Liver (tissue), 8 donors: ENCODE measurements at regions not wholly inside any gene's neighbourhood (a gene's known extent, or its start where the extent isn't known, plus 50 kb on each side); places are given as distances from the start of the nearest gene placed in this dataset.

Experiments used
- DNase-seq: peaks from one replicate; pipeline ENCODE4 v3.0.0-alpha.2; 2017; ENCODE audit warnings: low spot score
- H3K27ac ChIP-seq, 2 donors: one replicate each; pipeline ENCODE4 v1.7.0; 2013; ENCODE audit warnings: inconsistent platforms in 2 of 2, low read length in 2 of 2, control low read depth in 1 of 2, low read depth in 1 of 2, mild to moderate bottlenecking in 1 of 2
- H3K27me3 ChIP-seq, 4 donors: one replicate each; pipeline versions ENCODE4 v1.6.1 to v1.7.0; 2013; ENCODE audit warnings: low read length in 3 of 4, inconsistent platforms in 1 of 4, mild to moderate bottlenecking in 1 of 4, moderate library complexity in 1 of 4; ENCODE audit not compliant: control insufficient read depth in 4 of 4, insufficient read depth in 4 of 4
- H3K36me3 ChIP-seq, 4 donors: one replicate each; pipeline versions ENCODE4 v1.6.1 to v1.7.0; 2013; ENCODE audit warnings: low read length in 3 of 4, mild to moderate bottlenecking in 3 of 4, low read depth in 1 of 4, moderate library complexity in 1 of 4; ENCODE audit not compliant: control insufficient read depth in 4 of 4, insufficient read depth in 3 of 4
- H3K4me1 ChIP-seq, 4 donors: one replicate each; pipeline versions ENCODE4 v1.6.1 to v1.7.0; 2013; ENCODE audit warnings: low read length in 3 of 4, mild to moderate bottlenecking in 3 of 4, moderate library complexity in 1 of 4; ENCODE audit not compliant: control insufficient read depth in 4 of 4, insufficient read depth in 4 of 4
- H3K4me3 ChIP-seq, 3 donors: one replicate each; pipeline versions ENCODE4 v1.6.1 to v1.7.0; 2013; ENCODE audit warnings: low read length in 3 of 3, control low read depth in 1 of 3, low read depth in 1 of 3, mild to moderate bottlenecking in 1 of 3
- H3K9ac ChIP-seq, 2 donors: one replicate each; pipeline ENCODE4 v1.7.0; 2013; ENCODE audit warnings: low read length in 2 of 2, mild to moderate bottlenecking in 2 of 2, moderate library complexity in 2 of 2, control low read depth in 1 of 2, low read depth in 1 of 2
- H3K9me3 ChIP-seq, 4 donors: one replicate each; pipeline versions ENCODE4 v1.6.1 to v1.7.0; 2013; ENCODE audit warnings: low read length in 3 of 4; ENCODE audit not compliant: control insufficient read depth in 4 of 4
- EGR1 ChIP-seq, 2 donors: IDR thresholded peaks; 2 replicates each; pipeline ENCODE4 v1.6.1; 2016 to 2018; ENCODE audit warnings: antibody characterized with exemption in 2 of 2, low read depth in 2 of 2
- FOXA1 ChIP-seq: IDR thresholded peaks from 2 replicates; pipeline ENCODE4 v1.6.1; 2016; ENCODE audit warnings: antibody characterized with exemption
- FOXA2 ChIP-seq: IDR thresholded peaks from 2 replicates; pipeline ENCODE4 v1.6.1; 2016; ENCODE audit warnings: antibody characterized with exemption
- GABPA ChIP-seq, 2 donors: IDR thresholded peaks in 1 of 2; conservative IDR thresholded peaks in 1 of 2; 2 replicates each; pipeline ENCODE4 v1.6.1; 2016; ENCODE audit warnings: antibody characterized with exemption in 2 of 2, mild to moderate bottlenecking in 1 of 2, moderate library complexity in 1 of 2
- HNF4A ChIP-seq, 2 donors: conservative IDR thresholded peaks; 2 replicates each; pipeline ENCODE4 v1.6.1; 2016; ENCODE audit warnings: antibody characterized with exemption in 2 of 2, mild to moderate bottlenecking in 2 of 2
- HNF4G ChIP-seq: IDR thresholded peaks from 2 replicates; pipeline ENCODE4 v1.6.1; 2016; ENCODE audit warnings: antibody characterized with exemption
- JUND ChIP-seq, 2 donors: IDR thresholded peaks; 2 replicates each; pipeline ENCODE4 v1.6.1; 2016; ENCODE audit warnings: antibody characterized with exemption in 2 of 2
- NR2F2 ChIP-seq: IDR thresholded peaks from 2 replicates; pipeline ENCODE4 v1.6.1; 2016; ENCODE audit warnings: antibody characterized with exemption
- RAD21 ChIP-seq, 2 donors: IDR thresholded peaks; 2 replicates each; pipeline ENCODE4 v1.6.1; 2016; ENCODE audit warnings: antibody characterized with exemption in 2 of 2, mild to moderate bottlenecking in 2 of 2
- RXRA ChIP-seq, 2 donors: IDR thresholded peaks; 2 replicates each; pipeline ENCODE4 v1.6.1; 2017 to 2018; ENCODE audit warnings: antibody characterized with exemption in 2 of 2, mild to moderate bottlenecking in 1 of 2
- SP1 ChIP-seq: IDR thresholded peaks from 2 replicates; pipeline ENCODE4 v1.6.1; 2018; ENCODE audit warnings: antibody characterized with exemption, mild to moderate bottlenecking
- TAF1 ChIP-seq: conservative IDR thresholded peaks from 2 replicates; pipeline ENCODE4 v1.6.1; 2016; ENCODE audit warnings: antibody characterized with exemption, mild to moderate bottlenecking
- YY1 ChIP-seq: IDR thresholded peaks from 2 replicates; pipeline ENCODE4 v1.6.1; 2016; ENCODE audit warnings: antibody characterized with exemption, mild to moderate bottlenecking
- WGBS: extraction: QIAGEN DNeasy Blood & Tissue Kit; methylation state at CpG from one replicate; pipeline ENCODE4 v1.1.7; 2013; 5-methylcytosine and 5-hydroxymethylcytosine counted together
- TF ChIP-seq, protein P1 (sequence below): fragments of 150-350 bp; IDR thresholded peaks from 2 replicates; pipeline ENCODE4 v1.5.1; 2017; ENCODE audit warnings: improper control_type of control experiment, low read depth, low read length; ENCODE audit not compliant: missing input control
- TF ChIP-seq, protein P2 (sequence below): IDR thresholded peaks from 2 replicates; pipeline ENCODE4 v1.6.1; 2016; ENCODE audit warnings: antibody characterized with exemption
- TF ChIP-seq, protein P3 (sequence below): IDR thresholded peaks from 2 replicates; pipeline ENCODE4 v1.6.1; 2016; ENCODE audit warnings: antibody characterized with exemption
- TF ChIP-seq, protein P4 (sequence below): IDR thresholded peaks from 2 replicates; pipeline ENCODE4 v1.6.1; 2016; ENCODE audit warnings: antibody characterized with exemption
- TF ChIP-seq, protein P5 (sequence below): IDR thresholded peaks from 2 replicates; pipeline ENCODE4 v1.6.1; 2016; ENCODE audit warnings: antibody characterized with exemption, mild to moderate bottlenecking
- donor health status: healthy.
- donor health status: healthy.
- donor health status: healthy.
- donor health status: healthy.
- donor health status: healthy.

DNA sequence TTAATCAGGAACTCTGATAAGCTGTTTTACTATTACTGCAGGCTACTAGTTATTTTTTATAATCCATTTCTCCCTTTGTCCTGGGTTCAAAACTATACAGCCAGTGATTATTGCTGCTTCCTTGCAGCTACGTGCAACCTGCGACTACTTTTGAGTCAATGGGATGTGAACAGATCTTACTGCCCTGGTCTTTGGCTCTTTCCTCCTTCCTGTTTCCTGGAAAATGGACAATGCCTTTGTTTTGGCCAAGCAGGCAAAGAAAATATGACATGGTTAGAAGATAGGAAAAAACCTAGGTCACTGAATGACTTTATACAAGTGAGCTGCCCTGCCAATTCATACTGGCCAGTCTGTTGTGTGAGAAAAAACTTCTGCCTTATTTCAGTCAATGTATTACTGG, 201.2 kb upstream of the KLF12 start:
- Histone ChIP-seq H3K4me1 (no peaks in the 10 kb centered on the region), H3K27me3 (no peaks in the 10 kb centered on the region), H3K9ac (no peak overlapping the region), H3K27ac (no peak overlapping the region), H3K4me3 (no peak overlapping the region), H3K9me3 (peaks cover 0 to 3% (median 0%) of the 10 kb centered on the region in 4 donors), H3K36me3 (no peaks in the 10 kb centered on the region)
- 89% methylated on average over 2 of the region's 2 CpGs for WGBS
- TF ChIP-seq HNF4A (conservative IDR thresholded peaks at IDR 0.05) (no peak), RXRA (IDR thresholded peaks at IDR 0.05) (no peak), FOXA2 (no peak), FOXA1 (no peak)
- no peak for DNase-seq

DNA sequence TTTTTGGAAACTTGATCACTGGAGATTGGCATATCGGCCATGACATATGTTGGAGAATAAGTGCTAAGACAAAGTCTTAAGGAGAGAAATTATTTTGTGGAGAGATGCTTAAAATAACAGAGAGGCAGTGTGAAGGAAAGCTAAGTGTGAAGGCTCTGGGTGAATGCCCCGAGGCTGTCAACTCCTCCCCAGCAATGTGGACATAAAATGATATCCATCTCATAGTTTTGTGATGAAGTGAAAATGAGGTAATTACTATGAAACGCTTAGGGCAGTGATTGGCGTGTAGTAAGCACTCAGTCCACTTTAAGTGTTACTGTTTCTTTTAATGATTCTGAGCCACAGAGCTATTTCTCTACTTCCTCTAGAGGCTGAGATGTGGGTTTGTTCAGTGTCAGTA, 195.8 kb upstream of the KLF12 start:
- TF ChIP-seq, protein P1, sequence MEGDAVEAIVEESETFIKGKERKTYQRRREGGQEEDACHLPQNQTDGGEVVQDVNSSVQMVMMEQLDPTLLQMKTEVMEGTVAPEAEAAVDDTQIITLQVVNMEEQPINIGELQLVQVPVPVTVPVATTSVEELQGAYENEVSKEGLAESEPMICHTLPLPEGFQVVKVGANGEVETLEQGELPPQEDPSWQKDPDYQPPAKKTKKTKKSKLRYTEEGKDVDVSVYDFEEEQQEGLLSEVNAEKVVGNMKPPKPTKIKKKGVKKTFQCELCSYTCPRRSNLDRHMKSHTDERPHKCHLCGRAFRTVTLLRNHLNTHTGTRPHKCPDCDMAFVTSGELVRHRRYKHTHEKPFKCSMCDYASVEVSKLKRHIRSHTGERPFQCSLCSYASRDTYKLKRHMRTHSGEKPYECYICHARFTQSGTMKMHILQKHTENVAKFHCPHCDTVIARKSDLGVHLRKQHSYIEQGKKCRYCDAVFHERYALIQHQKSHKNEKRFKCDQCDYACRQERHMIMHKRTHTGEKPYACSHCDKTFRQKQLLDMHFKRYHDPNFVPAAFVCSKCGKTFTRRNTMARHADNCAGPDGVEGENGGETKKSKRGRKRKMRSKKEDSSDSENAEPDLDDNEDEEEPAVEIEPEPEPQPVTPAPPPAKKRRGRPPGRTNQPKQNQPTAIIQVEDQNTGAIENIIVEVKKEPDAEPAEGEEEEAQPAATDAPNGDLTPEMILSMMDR = no peak
- TF ChIP-seq YY1 (no peak), SP1 (no peak), NR2F2 (no peak), HNF4G (no peak), EGR1 (IDR thresholded peaks at IDR 0.05; ENCODE audit: low read depth in 2 of 2) (no peak), FOXA1 (no peak), TAF1 (no peak), JUND (IDR thresholded peaks at IDR 0.05) (no peak), RAD21 (IDR thresholded peaks at IDR 0.05) (no peak), HNF4A (conservative IDR thresholded peaks at IDR 0.05) (no peak), GABPA (IDR thresholded peaks at IDR 0.05 in 1 of 2, conservative IDR thresholded peaks at IDR 0.05 in 1 of 2) (no peak), FOXA2 (no peak), RXRA (IDR thresholded peaks at IDR 0.05) (no peak)
- TF ChIP-seq, protein P2, sequence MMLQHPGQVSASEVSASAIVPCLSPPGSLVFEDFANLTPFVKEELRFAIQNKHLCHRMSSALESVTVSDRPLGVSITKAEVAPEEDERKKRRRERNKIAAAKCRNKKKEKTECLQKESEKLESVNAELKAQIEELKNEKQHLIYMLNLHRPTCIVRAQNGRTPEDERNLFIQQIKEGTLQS = no peak
- TF ChIP-seq, protein P3, sequence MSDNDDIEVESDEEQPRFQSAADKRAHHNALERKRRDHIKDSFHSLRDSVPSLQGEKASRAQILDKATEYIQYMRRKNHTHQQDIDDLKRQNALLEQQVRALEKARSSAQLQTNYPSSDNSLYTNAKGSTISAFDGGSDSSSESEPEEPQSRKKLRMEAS = no peak
- TF ChIP-seq, protein P4, sequence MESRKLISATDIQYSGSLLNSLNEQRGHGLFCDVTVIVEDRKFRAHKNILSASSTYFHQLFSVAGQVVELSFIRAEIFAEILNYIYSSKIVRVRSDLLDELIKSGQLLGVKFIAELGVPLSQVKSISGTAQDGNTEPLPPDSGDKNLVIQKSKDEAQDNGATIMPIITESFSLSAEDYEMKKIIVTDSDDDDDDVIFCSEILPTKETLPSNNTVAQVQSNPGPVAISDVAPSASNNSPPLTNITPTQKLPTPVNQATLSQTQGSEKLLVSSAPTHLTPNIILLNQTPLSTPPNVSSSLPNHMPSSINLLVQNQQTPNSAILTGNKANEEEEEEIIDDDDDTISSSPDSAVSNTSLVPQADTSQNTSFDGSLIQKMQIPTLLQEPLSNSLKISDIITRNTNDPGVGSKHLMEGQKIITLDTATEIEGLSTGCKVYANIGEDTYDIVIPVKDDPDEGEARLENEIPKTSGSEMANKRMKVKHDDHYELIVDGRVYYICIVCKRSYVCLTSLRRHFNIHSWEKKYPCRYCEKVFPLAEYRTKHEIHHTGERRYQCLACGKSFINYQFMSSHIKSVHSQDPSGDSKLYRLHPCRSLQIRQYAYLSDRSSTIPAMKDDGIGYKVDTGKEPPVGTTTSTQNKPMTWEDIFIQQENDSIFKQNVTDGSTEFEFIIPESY = no peak
- TF ChIP-seq, protein P5, sequence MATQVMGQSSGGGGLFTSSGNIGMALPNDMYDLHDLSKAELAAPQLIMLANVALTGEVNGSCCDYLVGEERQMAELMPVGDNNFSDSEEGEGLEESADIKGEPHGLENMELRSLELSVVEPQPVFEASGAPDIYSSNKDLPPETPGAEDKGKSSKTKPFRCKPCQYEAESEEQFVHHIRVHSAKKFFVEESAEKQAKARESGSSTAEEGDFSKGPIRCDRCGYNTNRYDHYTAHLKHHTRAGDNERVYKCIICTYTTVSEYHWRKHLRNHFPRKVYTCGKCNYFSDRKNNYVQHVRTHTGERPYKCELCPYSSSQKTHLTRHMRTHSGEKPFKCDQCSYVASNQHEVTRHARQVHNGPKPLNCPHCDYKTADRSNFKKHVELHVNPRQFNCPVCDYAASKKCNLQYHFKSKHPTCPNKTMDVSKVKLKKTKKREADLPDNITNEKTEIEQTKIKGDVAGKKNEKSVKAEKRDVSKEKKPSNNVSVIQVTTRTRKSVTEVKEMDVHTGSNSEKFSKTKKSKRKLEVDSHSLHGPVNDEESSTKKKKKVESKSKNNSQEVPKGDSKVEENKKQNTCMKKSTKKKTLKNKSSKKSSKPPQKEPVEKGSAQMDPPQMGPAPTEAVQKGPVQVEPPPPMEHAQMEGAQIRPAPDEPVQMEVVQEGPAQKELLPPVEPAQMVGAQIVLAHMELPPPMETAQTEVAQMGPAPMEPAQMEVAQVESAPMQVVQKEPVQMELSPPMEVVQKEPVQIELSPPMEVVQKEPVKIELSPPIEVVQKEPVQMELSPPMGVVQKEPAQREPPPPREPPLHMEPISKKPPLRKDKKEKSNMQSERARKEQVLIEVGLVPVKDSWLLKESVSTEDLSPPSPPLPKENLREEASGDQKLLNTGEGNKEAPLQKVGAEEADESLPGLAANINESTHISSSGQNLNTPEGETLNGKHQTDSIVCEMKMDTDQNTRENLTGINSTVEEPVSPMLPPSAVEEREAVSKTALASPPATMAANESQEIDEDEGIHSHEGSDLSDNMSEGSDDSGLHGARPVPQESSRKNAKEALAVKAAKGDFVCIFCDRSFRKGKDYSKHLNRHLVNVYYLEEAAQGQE = no peak
- Histone ChIP-seq H3K36me3 (no peaks in the 10 kb centered on the region), H3K27me3 (no peaks in the 10 kb centered on the region), H3K9me3 (no peaks in the 10 kb centered on the region), H3K4me1 (peaks cover 0 to 3% (median 0%) of the 10 kb centered on the region in 4 donors), H3K27ac (no peak overlapping the region), H3K4me3 (no peak overlapping the region), H3K9ac (no peak overlapping the region)
- DNase-seq = no peak
- WGBS = 87% methylated on average over 4 of the region's 4 CpGs
